ENCODE measurements at regions not wholly inside any gene's neighbourhood (a gene's known extent, or its start where the extent isn't known, plus 50 kb on each side); places are given as distances from the start of the nearest gene placed in this dataset.

GRCh38 chr7:136104269-136104603 is 127.1 kb upstream of the MTPN start:
- TF ChIP-seq CTCF (IDR thresholded peaks at IDR 0.05; ENCODE audit: low read length) (no peak), EZH2 (IDR thresholded peaks at IDR 0.05; ENCODE audit: borderline replicate concordance, low read length) (no peak)

Measured in OCI-LY1 (cell line).